ENCODE measurements at regions not wholly inside any gene's neighbourhood (a gene's known extent, or its start where the extent isn't known, plus 50 kb on each side); places are given as distances from the start of the nearest gene placed in this dataset.
"Not testable (repeated sequence)": the region's sequence is repeated elsewhere in the genome, so short reads cannot be mapped to it uniquely, and the experiment has no call there.

- no peak for DNase-seq
These were observed 206.2 kb upstream of the PCDH18 start for GRCh38 chr4:137738375-137738990.

- no peak for DNase-seq
These were observed 203.3 kb upstream of the PCDH18 start for GRCh38 chr4:137735561-137736104.

- not testable (repeated sequence) for DNase-seq
These were observed 201.2 kb upstream of the PCDH18 start for GRCh38 chr4:137733174-137734141.

- no peak for DNase-seq
These were observed 190.6 kb upstream of the PCDH18 start for GRCh38 chr4:137722910-137723309.

- no peak for DNase-seq
These were observed 179.2 kb upstream of the PCDH18 start for GRCh38 chr4:137711502-137711901.

- DNase-seq: no peak
These were observed 175.3 kb upstream of the PCDH18 start for GRCh38 chr4:137707626-137708025.

- DNase-seq: no peak
These were observed 174.9 kb upstream of the PCDH18 start for GRCh38 chr4:137707102-137707620.

- DNase-seq: peak; percentile 78
These were observed 173.0 kb upstream of the PCDH18 start for GRCh38 chr4:137705171-137705783.

GRCh38 chr4:137703195-137703594, 170.9 kb upstream of the PCDH18 start:
- peak; percentile 72 for DNase-seq

GRCh38 chr4:137702512-137702911, 170.2 kb upstream of the PCDH18 start:
- DNase-seq: no peak

- DNase-seq: no peak
These were observed 169.1 kb upstream of the PCDH18 start for GRCh38 chr4:137701401-137701800.

- DNase-seq: no peak
These were observed 168.5 kb upstream of the PCDH18 start for GRCh38 chr4:137700751-137701150.

GRCh38 chr4:137700072-137700471, 167.8 kb upstream of the PCDH18 start:
- no peak for DNase-seq

- no peak for DNase-seq
These were observed 161.8 kb upstream of the PCDH18 start for GRCh38 chr4:137694138-137694537.

- no peak for DNase-seq
These were observed 161.3 kb upstream of the PCDH18 start for GRCh38 chr4:137693641-137694040.

GRCh38 chr4:137692205-137692604, 159.9 kb upstream of the PCDH18 start:
- DNase-seq: no peak

GRCh38 chr4:137688651-137689050, 156.4 kb upstream of the PCDH18 start:
- DNase-seq: no peak

GRCh38 chr4:137685357-137685756, 153.1 kb upstream of the PCDH18 start:
- no peak for DNase-seq

GRCh38 chr4:137681081-137681480, 148.8 kb upstream of the PCDH18 start:
- DNase-seq: no peak

GRCh38 chr4:137678796-137679195, 146.5 kb upstream of the PCDH18 start:
- no peak for DNase-seq

- no peak for DNase-seq
These were observed 145.6 kb upstream of the PCDH18 start for GRCh38 chr4:137677863-137678262.

- DNase-seq: peak; percentile 55
These were observed 144.2 kb upstream of the PCDH18 start for GRCh38 chr4:137676357-137676998.

Data from left kidney (tissue), 1 donor.